Activated T-cell treated with anti-CD3 and anti-CD28 coated beads, Interleukin-2, amount 50 U/mL, for 24 hours (primary cell): ENCODE measurements at regions not wholly inside any gene's neighbourhood (a gene's known extent, or its start where the extent isn't known, plus 50 kb on each side); places are given as distances from the start of the nearest gene placed in this dataset.
A peak's percentile ranks its signal among the peaks of the same experiment; 100 is the strongest.
"Not testable (repeated sequence)": the region's sequence is repeated elsewhere in the genome, so short reads cannot be mapped to it uniquely, and the experiment has no call there.

Experiments used
- DNase-seq: peaks from one replicate; pipeline ENCODE4 v3.0.0-alpha.2; 2020
- H3K27ac Mint-ChIP-seq: 2 replicates; pipeline ENCODE4 v1.8.0; 2020; ENCODE audit warnings: mild to moderate bottlenecking, mixed read lengths
- H3K27me3 Mint-ChIP-seq: 2 replicates; pipeline ENCODE4 v1.8.0; 2020; ENCODE audit warnings: mixed read lengths
- H3K36me3 Mint-ChIP-seq: 2 replicates; pipeline ENCODE4 v1.8.0; 2020; ENCODE audit warnings: low read depth, mixed read lengths
- H3K4me1 Mint-ChIP-seq: 2 replicates; pipeline ENCODE4 v1.8.0; 2020; ENCODE audit warnings: low read depth, mixed read lengths
- H3K4me3 Mint-ChIP-seq: 2 replicates; pipeline ENCODE4 v1.8.0; 2020; ENCODE audit warnings: mild to moderate bottlenecking, moderate library complexity, mixed read lengths
- H3K9me3 Mint-ChIP-seq: 2 replicates; pipeline ENCODE4 v1.8.0; 2020; ENCODE audit warnings: mixed read lengths

DNA sequence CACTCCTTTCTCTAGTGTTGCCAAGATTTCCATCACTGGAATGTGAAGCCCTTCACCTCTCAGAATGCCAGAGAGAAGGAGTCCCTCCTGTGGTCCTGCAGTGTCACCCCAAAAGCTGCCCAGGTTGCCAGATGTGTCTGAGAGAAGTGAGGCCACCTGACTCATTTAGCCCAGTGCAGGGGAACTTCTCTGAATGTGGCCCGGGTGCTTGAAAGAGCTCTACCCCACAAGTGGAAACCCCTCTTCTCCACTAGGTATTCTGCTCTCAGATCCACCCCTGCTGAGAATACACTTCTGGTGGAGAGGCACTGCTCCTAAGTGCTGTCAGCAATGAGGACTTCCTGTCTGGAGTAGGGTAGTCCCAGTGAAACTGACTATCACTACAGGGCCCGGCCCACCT, 334.8 kb downstream of the ANAPC1 start:
- not testable (repeated sequence) for H3K27ac Mint-ChIP-seq, H3K27me3 Mint-ChIP-seq, H3K36me3 Mint-ChIP-seq, H3K9me3 Mint-ChIP-seq, DNase-seq, H3K4me3 Mint-ChIP-seq
- peaks cover 20% of the 10 kb centered on the region for H3K4me1 Mint-ChIP-seq

GRCh38 chr2:111551428-111551827, 332.6 kb downstream of the ANAPC1 start:
- H3K4me3 Mint-ChIP-seq, DNase-seq, H3K27ac Mint-ChIP-seq, H3K9me3 Mint-ChIP-seq, H3K36me3 Mint-ChIP-seq, H3K27me3 Mint-ChIP-seq: not testable (repeated sequence)
- peaks cover 16% of the 10 kb centered on the region for H3K4me1 Mint-ChIP-seq

DNA sequence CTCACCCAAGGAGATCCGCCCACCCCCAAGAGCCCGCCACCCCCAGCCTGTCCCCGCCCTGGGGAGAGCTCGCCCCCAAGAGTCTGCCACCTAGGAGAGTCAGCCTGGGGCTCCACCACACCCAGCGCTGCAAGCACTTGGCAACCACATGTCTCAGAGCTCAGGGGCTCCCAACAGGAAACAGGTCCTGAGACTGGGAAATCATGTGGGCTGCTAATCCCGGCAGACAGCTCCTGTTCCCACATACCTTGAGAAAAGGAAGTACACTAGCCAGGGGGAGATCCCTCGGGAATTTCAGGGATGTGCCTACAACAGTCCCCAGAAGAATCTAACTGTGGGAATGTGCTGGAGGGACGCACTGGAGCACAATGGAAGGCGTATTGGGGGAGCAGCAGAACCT, 331.4 kb downstream of the ANAPC1 start:
- not testable (repeated sequence) for H3K27me3 Mint-ChIP-seq, DNase-seq, H3K27ac Mint-ChIP-seq, H3K9me3 Mint-ChIP-seq, H3K4me3 Mint-ChIP-seq, H3K4me1 Mint-ChIP-seq, H3K36me3 Mint-ChIP-seq

- not testable (repeated sequence) for DNase-seq, H3K27ac Mint-ChIP-seq, H3K9me3 Mint-ChIP-seq, H3K4me3 Mint-ChIP-seq, H3K36me3 Mint-ChIP-seq, H3K27me3 Mint-ChIP-seq, H3K4me1 Mint-ChIP-seq
Measured at GRCh38 chr2:111559301-111559700, 324.7 kb downstream of the ANAPC1 start.

GRCh38 chr2:111559814-111560213, 324.2 kb downstream of the ANAPC1 start:
- not testable (repeated sequence) for H3K27ac Mint-ChIP-seq, H3K9me3 Mint-ChIP-seq, H3K27me3 Mint-ChIP-seq, DNase-seq, H3K36me3 Mint-ChIP-seq, H3K4me3 Mint-ChIP-seq, H3K4me1 Mint-ChIP-seq

DNA sequence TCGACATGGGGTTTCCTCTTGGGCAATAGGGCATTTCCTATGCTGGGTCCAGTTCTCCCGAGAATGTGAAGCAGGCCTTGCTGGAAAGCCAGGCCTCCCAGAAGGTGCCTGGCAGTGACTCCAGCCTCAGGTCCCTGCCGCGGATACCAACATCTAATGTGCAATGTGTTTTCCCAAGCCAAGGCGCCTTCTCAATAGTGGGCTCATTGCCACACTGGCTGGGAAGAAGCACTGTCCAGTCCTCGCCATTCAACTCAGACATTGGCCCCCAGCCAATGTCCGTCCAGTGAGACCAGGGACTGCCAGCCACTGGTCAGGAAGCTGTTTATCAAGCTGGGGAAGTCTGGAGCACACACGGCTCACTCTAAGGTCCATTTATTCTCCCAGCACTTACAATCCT, 317.9 kb downstream of the ANAPC1 start:
- not testable (repeated sequence) for H3K27me3 Mint-ChIP-seq, H3K4me3 Mint-ChIP-seq

GRCh38 chr2:111567233-111567632, 316.8 kb downstream of the ANAPC1 start:
- H3K27me3 Mint-ChIP-seq, H3K4me3 Mint-ChIP-seq, H3K36me3 Mint-ChIP-seq, H3K27ac Mint-ChIP-seq, H3K9me3 Mint-ChIP-seq, DNase-seq: not testable (repeated sequence)
- H3K4me1 Mint-ChIP-seq: peaks cover 13% of the 10 kb centered on the region

More for the DNA sequence above, 317.9 kb downstream of the ANAPC1 start:
- H3K36me3 Mint-ChIP-seq, DNase-seq, H3K27ac Mint-ChIP-seq, H3K9me3 Mint-ChIP-seq: not testable (repeated sequence)
- H3K4me1 Mint-ChIP-seq: peaks cover 13% of the 10 kb centered on the region

- H3K4me3 Mint-ChIP-seq, DNase-seq, H3K27ac Mint-ChIP-seq, H3K27me3 Mint-ChIP-seq, H3K36me3 Mint-ChIP-seq, H3K9me3 Mint-ChIP-seq: not testable (repeated sequence)
- H3K4me1 Mint-ChIP-seq: peaks cover 13% of the 10 kb centered on the region
Measured at GRCh38 chr2:111569356-111570199, 314.4 kb downstream of the ANAPC1 start.

GRCh38 chr2:111570300-111571114, 313.5 kb downstream of the ANAPC1 start:
- peak overlapping the region; percentile 23 for H3K27ac Mint-ChIP-seq
- not testable (repeated sequence) for H3K36me3 Mint-ChIP-seq, H3K27me3 Mint-ChIP-seq, H3K9me3 Mint-ChIP-seq
- peak overlapping the region; percentile 36 for H3K4me3 Mint-ChIP-seq
- peaks cover 12% of the 10 kb centered on the region for H3K4me1 Mint-ChIP-seq
- peak; percentile 53 for DNase-seq

- H3K4me3 Mint-ChIP-seq, H3K27ac Mint-ChIP-seq, H3K27me3 Mint-ChIP-seq, H3K4me1 Mint-ChIP-seq, DNase-seq, H3K36me3 Mint-ChIP-seq, H3K9me3 Mint-ChIP-seq: not testable (repeated sequence)
Measured at GRCh38 chr2:111574803-111575202, 309.2 kb downstream of the ANAPC1 start.

DNA sequence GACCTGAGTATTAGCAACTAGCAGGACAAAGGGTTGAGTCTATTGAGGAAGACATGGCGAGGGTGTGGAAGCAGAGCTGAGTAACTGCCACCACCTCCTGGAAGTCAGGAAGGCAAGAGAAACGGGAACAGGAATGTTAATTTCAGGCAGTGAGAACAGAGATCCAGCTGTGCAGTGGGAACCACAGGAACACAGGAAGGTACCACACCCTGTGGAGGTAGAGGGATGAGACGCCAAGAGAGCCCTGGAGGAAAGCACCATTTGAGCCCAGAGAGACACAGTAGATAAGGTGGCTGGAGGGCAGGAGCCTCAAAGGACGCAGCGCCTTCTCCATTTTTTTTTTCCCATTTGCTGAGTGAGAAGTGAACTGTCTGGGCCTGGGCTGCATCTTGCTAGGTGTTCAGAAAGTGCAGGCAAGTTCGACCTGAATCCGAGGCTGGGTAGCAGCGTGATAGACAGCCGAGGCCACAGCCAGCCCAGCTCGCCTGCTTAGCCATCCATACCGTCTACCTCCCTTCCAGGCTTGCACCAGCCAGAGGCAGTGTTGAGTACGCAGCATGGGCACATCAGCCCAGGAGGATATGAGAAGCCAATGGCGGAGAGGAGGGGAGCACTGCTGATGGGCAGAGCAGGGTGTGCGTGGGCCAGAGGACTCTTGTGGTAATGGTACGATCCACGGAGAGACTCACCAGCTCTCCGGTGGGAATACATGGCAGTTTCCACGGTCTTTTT, 306.7 kb downstream of the ANAPC1 start:
- not testable (repeated sequence) for H3K27me3 Mint-ChIP-seq, H3K4me1 Mint-ChIP-seq, H3K9me3 Mint-ChIP-seq, DNase-seq, H3K27ac Mint-ChIP-seq, H3K4me3 Mint-ChIP-seq, H3K36me3 Mint-ChIP-seq

- H3K27me3 Mint-ChIP-seq, H3K4me3 Mint-ChIP-seq, H3K4me1 Mint-ChIP-seq, H3K9me3 Mint-ChIP-seq, H3K36me3 Mint-ChIP-seq, H3K27ac Mint-ChIP-seq, DNase-seq: not testable (repeated sequence)
Measured at GRCh38 chr2:111579500-111580134, 304.4 kb downstream of the ANAPC1 start.

DNA sequence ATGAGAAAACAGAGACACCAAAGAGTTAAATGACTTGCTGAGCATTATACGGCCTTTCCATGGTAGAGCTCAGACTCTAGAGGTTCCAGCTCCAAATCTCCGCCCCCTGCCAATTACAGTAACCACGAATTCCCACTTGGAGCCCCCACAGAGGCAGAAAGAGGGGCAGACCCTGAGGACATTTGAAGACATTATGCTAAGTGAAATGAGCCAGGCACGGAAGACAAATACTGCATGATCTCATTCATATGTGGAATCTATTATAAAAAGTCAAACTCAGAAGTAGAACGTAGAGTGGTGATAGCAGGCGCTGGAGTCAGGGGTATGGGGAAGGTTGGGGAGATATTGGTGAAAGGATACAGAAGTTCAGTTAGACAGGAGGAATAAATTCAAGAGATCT, 303.4 kb downstream of the ANAPC1 start:
- not testable (repeated sequence) for H3K36me3 Mint-ChIP-seq, H3K9me3 Mint-ChIP-seq, H3K4me3 Mint-ChIP-seq, DNase-seq, H3K4me1 Mint-ChIP-seq, H3K27ac Mint-ChIP-seq, H3K27me3 Mint-ChIP-seq

GRCh38 chr2:111582090-111582489, 301.9 kb downstream of the ANAPC1 start:
- DNase-seq, H3K4me1 Mint-ChIP-seq, H3K27ac Mint-ChIP-seq, H3K4me3 Mint-ChIP-seq, H3K9me3 Mint-ChIP-seq, H3K27me3 Mint-ChIP-seq, H3K36me3 Mint-ChIP-seq: not testable (repeated sequence)
